ENCODE measurements at regions not wholly inside any gene's neighbourhood (a gene's known extent, or its start where the extent isn't known, plus 50 kb on each side); places are given as distances from the start of the nearest gene placed in this dataset.

DNA sequence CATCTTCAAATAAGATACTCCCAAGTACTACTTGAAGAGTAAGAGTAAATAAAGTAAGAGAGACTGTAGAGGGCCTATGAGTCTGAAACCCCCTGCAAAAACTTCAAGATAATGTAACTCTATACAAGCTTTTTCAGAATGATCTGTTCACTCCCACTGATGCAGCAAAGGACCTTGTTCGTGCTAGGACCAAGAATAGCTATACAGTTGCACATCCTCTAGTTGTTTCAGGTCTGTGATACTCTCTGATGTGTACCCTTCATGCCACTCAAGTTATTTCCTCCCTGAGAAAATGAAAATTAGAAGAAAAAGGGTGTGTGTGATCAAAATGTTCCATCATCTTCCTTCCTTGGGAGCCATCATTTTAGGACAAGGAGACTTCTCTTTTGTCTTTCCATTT lies 204.4 kb downstream of the ALX1 start:
- no peak overlapping the region for H3K27ac ChIP-seq
- no peak overlapping the region for H3K4me3 ChIP-seq
- no peaks in the 10 kb centered on the region for H3K36me3 ChIP-seq (ENCODE audit: insufficient read depth in 1 of 2, low read depth in 1 of 2)
- no peaks in the 10 kb centered on the region for H3K27me3 ChIP-seq (ENCODE audit: insufficient read depth in 3 of 3, low read length in 2 of 3)
- 71 to 81% (median 76%) methylated on average over 1 of the region's 1 CpG for WGBS, 3 donors
- no peaks in the 10 kb centered on the region for H3K4me1 ChIP-seq
- TF ChIP-seq, protein P1, sequence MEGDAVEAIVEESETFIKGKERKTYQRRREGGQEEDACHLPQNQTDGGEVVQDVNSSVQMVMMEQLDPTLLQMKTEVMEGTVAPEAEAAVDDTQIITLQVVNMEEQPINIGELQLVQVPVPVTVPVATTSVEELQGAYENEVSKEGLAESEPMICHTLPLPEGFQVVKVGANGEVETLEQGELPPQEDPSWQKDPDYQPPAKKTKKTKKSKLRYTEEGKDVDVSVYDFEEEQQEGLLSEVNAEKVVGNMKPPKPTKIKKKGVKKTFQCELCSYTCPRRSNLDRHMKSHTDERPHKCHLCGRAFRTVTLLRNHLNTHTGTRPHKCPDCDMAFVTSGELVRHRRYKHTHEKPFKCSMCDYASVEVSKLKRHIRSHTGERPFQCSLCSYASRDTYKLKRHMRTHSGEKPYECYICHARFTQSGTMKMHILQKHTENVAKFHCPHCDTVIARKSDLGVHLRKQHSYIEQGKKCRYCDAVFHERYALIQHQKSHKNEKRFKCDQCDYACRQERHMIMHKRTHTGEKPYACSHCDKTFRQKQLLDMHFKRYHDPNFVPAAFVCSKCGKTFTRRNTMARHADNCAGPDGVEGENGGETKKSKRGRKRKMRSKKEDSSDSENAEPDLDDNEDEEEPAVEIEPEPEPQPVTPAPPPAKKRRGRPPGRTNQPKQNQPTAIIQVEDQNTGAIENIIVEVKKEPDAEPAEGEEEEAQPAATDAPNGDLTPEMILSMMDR (IDR thresholded peaks at IDR 0.05): no peak
- no peak for ATAC-seq
- no peak for DNase-seq
- intact Hi-C loops (cut with DNase I): no loop called here
- H3K9me3 ChIP-seq: no peaks in the 10 kb centered on the region

DNA sequence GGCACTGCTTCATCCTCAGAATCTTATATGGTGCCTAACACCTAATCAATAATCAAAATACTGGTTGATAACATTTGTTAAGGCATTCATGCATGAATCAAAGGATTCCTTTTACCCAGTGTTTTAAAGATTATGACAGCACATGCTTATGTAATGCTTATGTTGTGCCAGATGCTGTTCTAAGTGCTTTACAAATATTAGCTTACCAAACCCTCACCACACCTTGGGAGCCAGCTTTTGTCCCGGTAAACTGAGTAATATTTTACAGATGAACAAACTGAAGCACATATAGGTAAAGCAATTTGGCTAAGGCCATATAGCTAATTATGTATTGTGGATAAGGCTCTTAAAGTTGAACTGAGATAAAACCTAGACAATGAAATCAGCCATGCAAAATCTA lies 209.2 kb downstream of the ALX1 start:
- H3K4me3 ChIP-seq: no peak overlapping the region
- H3K4me1 ChIP-seq: no peaks in the 10 kb centered on the region
- intact Hi-C loops (cut with DNase I): no loop called here
- no peak for DNase-seq
- no peaks in the 10 kb centered on the region for H3K36me3 ChIP-seq (ENCODE audit: insufficient read depth in 1 of 2, low read depth in 1 of 2)
- no peak overlapping the region for H3K27ac ChIP-seq
- H3K9me3 ChIP-seq: no peaks in the 10 kb centered on the region
- no peak for ATAC-seq
- WGBS, 3 donors: 79 to 88% (median 82%) methylated on average over 1 of the region's 1 CpG
- H3K27me3 ChIP-seq (ENCODE audit: insufficient read depth in 3 of 3, low read length in 2 of 3): no peaks in the 10 kb centered on the region
- TF ChIP-seq, protein P1 (IDR thresholded peaks at IDR 0.05): no peak

DNA sequence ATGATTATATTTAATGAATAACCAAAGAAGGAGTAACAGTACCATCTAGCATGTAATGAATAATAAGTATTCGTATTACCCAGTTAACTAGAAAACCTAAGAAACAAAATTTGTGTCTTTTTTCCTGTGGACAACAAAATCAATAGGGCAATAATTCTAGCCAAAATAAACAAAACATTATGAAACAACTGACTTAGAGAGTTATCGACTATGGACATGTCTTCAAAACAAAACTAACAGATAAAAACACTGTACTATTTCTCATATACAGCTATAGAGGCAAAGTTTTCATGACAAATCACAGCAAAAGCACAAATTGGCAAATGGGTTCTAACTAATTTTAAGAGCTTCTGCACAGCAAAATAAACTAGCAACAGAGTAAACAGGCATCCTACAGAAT lies 224.1 kb downstream of the ALX1 start:
- intact Hi-C loops (cut with DNase I): no loop called here
- no peak for ATAC-seq
- Histone ChIP-seq H3K27me3 (ENCODE audit: insufficient read depth in 3 of 3, low read length in 2 of 3) (no peaks in the 10 kb centered on the region), H3K4me3 (no peak overlapping the region), H3K27ac (no peak overlapping the region), H3K36me3 (ENCODE audit: insufficient read depth in 1 of 2, low read depth in 1 of 2) (no peaks in the 10 kb centered on the region), H3K4me1 (no peaks in the 10 kb centered on the region), H3K9me3 (no peaks in the 10 kb centered on the region)
- DNase-seq: no peak
- TF ChIP-seq, protein P1 (IDR thresholded peaks at IDR 0.05): no peak
- WGBS, 3 donors: 74 to 83% (median 78%) methylated on average over 2 of the region's 2 CpGs

DNA sequence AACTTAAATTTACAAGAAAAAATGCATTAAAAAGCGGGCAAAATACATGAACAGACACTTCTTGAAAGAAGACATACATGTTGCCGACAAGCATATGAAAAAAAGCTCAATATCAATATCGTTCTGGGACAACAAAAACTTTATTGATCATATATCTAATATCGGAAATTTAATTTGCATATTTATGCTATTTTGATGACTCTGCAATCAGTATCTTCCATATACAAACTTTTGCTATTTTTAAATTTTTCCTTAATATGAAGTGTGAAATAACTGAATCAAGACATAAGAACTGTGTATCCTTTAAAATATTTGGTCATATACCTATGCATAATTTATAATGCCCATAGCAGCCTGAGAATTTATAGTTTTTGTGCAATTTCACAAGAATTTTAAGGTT lies 224.6 kb downstream of the ALX1 start:
- Histone ChIP-seq H3K4me3 (no peak overlapping the region), H3K36me3 (ENCODE audit: insufficient read depth in 1 of 2, low read depth in 1 of 2) (no peaks in the 10 kb centered on the region), H3K9me3 (no peaks in the 10 kb centered on the region), H3K27me3 (ENCODE audit: insufficient read depth in 3 of 3, low read length in 2 of 3) (no peaks in the 10 kb centered on the region), H3K27ac (no peak overlapping the region), H3K4me1 (no peaks in the 10 kb centered on the region)
- TF ChIP-seq, protein P1 (IDR thresholded peaks at IDR 0.05): no peak
- DNase-seq (no peak), ATAC-seq (no peak)
- whole genome bisulfite sequencing, 3 donors: 89 to 96% (median 92%) methylated on average over 4 of the region's 4 CpGs
- intact Hi-C loops (cut with DNase I): no loop called here

DNA sequence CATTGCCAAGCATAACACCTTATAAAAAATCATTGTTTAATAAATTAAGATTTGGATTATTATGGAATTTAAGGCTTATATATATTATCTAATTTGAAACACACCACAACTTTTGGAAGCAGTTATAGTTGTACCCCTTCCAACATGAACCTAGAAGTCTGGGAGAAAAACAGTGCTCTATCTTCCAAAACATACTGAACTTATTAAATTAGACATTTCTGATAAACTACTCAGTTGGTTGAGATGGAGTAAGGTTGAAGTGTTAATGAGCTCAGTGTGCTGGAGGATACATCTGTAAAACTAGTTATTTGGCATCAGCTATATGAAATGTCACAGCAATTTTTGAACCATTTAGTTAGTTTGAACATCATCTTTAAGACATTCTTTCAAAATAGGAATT lies 227.4 kb downstream of the ALX1 start:
- Histone ChIP-seq H3K27me3 (ENCODE audit: insufficient read depth in 3 of 3, low read length in 2 of 3) (no peaks in the 10 kb centered on the region), H3K4me1 (no peaks in the 10 kb centered on the region), H3K4me3 (no peak overlapping the region), H3K27ac (no peak overlapping the region), H3K9me3 (no peaks in the 10 kb centered on the region), H3K36me3 (ENCODE audit: insufficient read depth in 1 of 2, low read depth in 1 of 2) (no peaks in the 10 kb centered on the region)
- ATAC-seq (no peak), DNase-seq (no peak)
- intact Hi-C loops (cut with DNase I): no loop called here
- TF ChIP-seq, protein P1 (IDR thresholded peaks at IDR 0.05): no peak
